Calu3 (cell line): ENCODE measurements at regions not wholly inside any gene's neighbourhood (a gene's known extent, or its start where the extent isn't known, plus 50 kb on each side); places are given as distances from the start of the nearest gene placed in this dataset.

ENCODE experiments used
- BruUV-seq: library from RNA; stranded (reverse); fragments of 400-500 nt; replicated peaks from 2 replicates; lab custom pipeline; 2021; lab: Mats Ljungman, UMichigan
- CTCF ChIA-PET: fragments of 300-600 bp; sonication (Branson Sonifier 250); formaldehyde crosslinking; loops from one replicate; lab custom pipeline; 2022; ENCODE audit warnings: antibody characterized with exemption; lab: Charles Lee
- DNase-seq: peaks from one replicate; pipeline ENCODE4 v3.0.0; 2022
- H3K27ac Mint-ChIP-seq: one replicate; pipeline ENCODE4 v1.8.0; 2022; ENCODE audit warnings: mixed read lengths; ENCODE audit not compliant: unreplicated experiment
- H3K27me3 Mint-ChIP-seq: one replicate; pipeline ENCODE4 v1.8.0; 2022; ENCODE audit warnings: mixed read lengths; ENCODE audit not compliant: unreplicated experiment
- H3K36me3 Mint-ChIP-seq: one replicate; pipeline ENCODE4 v1.8.0; 2022; ENCODE audit warnings: mild to moderate bottlenecking, moderate library complexity, mixed read lengths; ENCODE audit not compliant: insufficient read depth, unreplicated experiment
- H3K4me1 Mint-ChIP-seq: one replicate; pipeline ENCODE4 v1.8.0; 2022; ENCODE audit warnings: mild to moderate bottlenecking, low read depth, mixed read lengths; ENCODE audit not compliant: unreplicated experiment
- H3K4me3 Mint-ChIP-seq: one replicate; pipeline ENCODE4 v1.8.0; 2022; ENCODE audit warnings: mild to moderate bottlenecking, low read depth, moderate library complexity, mixed read lengths; ENCODE audit not compliant: unreplicated experiment
- H3K9me3 Mint-ChIP-seq: one replicate; pipeline ENCODE4 v1.8.0; 2022; ENCODE audit warnings: low read depth, mixed read lengths; ENCODE audit not compliant: unreplicated experiment
- intact Hi-C: fragments of 100-400 bp; cut with micrococcal nuclease; formaldehyde crosslinking; loops from one replicate; pipeline ENCODE4 v1.10.0; 2022; ENCODE audit not compliant: unreplicated experiment
- TF ChIP-seq, protein P1 (sequence below): fragments of 200-600 bp; IDR thresholded peaks from one replicate; pipeline ENCODE4 v1.8.0; 2022; ENCODE audit warnings: antibody characterized with exemption; ENCODE audit not compliant: unreplicated experiment

DNA sequence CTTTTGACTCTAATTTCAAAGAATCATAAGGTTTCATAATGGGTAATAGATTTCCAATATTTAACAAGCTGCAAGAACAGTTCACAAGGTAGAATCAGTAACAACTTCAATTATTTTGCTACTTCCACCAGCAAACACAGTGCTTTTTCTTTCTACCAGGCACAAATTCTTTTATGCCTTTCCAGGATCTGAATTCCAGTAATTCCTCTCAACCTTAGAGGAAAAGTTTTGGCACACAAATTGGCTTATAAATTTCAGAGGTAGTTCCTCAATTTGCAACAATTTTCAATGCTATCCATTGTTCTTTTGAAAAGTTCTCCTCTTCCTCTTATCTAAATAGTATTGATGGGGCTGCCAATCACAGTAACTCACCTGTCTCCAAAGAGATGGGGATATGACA lies 665.4 kb upstream of the PHF14 start:
- TF ChIP-seq, protein P1, sequence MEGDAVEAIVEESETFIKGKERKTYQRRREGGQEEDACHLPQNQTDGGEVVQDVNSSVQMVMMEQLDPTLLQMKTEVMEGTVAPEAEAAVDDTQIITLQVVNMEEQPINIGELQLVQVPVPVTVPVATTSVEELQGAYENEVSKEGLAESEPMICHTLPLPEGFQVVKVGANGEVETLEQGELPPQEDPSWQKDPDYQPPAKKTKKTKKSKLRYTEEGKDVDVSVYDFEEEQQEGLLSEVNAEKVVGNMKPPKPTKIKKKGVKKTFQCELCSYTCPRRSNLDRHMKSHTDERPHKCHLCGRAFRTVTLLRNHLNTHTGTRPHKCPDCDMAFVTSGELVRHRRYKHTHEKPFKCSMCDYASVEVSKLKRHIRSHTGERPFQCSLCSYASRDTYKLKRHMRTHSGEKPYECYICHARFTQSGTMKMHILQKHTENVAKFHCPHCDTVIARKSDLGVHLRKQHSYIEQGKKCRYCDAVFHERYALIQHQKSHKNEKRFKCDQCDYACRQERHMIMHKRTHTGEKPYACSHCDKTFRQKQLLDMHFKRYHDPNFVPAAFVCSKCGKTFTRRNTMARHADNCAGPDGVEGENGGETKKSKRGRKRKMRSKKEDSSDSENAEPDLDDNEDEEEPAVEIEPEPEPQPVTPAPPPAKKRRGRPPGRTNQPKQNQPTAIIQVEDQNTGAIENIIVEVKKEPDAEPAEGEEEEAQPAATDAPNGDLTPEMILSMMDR: no peak
- Mint-ChIP-seq H3K36me3 (no peaks in the 10 kb centered on the region), H3K4me1 (peaks cover 56% of the 10 kb centered on the region), H3K27me3 (no peaks in the 10 kb centered on the region), H3K27ac (peak overlapping the region; percentile 61), H3K9me3 (peaks cover 7% of the 10 kb centered on the region), H3K4me3 (no peak overlapping the region)
- CTCF ChIA-PET: interaction anchor here (0.6 to 0.9 kb wide), 2 partner anchors 31 to 60 kb away, joined by 3 to 4 read pairs; no protein-coding TSS in a partner anchor
- DNase-seq: no peak
- BruUV-seq: no TSS peak
- intact Hi-C loops: loop anchor here (5.0 kb wide), 1 partner anchor 104 kb away; no protein-coding TSS in a partner anchor

- Mint-ChIP-seq H3K27ac (no peak overlapping the region), H3K4me3 (no peak overlapping the region), H3K36me3 (no peaks in the 10 kb centered on the region), H3K9me3 (peaks cover 3% of the 10 kb centered on the region), H3K4me1 (peaks cover 46% of the 10 kb centered on the region), H3K27me3 (no peaks in the 10 kb centered on the region)
- DNase-seq: no peak
- intact Hi-C loops: no loop called here
- CTCF ChIA-PET: no interaction called here
- TF ChIP-seq, protein P1: no peak
- BruUV-seq: no TSS peak
These were observed 660.7 kb upstream of the PHF14 start for GRCh38 chr7:10312942-10313341.

GRCh38 chr7:10315881-10316280 lies 657.8 kb upstream of the PHF14 start:
- Mint-ChIP-seq H3K4me1 (peaks cover 22% of the 10 kb centered on the region), H3K27me3 (no peaks in the 10 kb centered on the region), H3K27ac (no peak overlapping the region), H3K9me3 (peaks cover 6% of the 10 kb centered on the region), H3K36me3 (no peaks in the 10 kb centered on the region), H3K4me3 (no peak overlapping the region)
- intact Hi-C loops: no loop called here
- DNase-seq: no peak
- no TSS peak for BruUV-seq
- CTCF ChIA-PET: no interaction called here
- TF ChIP-seq, protein P1: no peak

- no peak for DNase-seq
- Mint-ChIP-seq H3K9me3 (peaks cover 6% of the 10 kb centered on the region), H3K36me3 (no peaks in the 10 kb centered on the region), H3K27ac (no peak overlapping the region), H3K27me3 (no peaks in the 10 kb centered on the region), H3K4me3 (no peak overlapping the region), H3K4me1 (peaks cover 16% of the 10 kb centered on the region)
- TF ChIP-seq, protein P1: no peak
- intact Hi-C loops: no loop called here
- CTCF ChIA-PET: no interaction called here
- BruUV-seq: no TSS peak
These were observed 657.2 kb upstream of the PHF14 start for GRCh38 chr7:10316488-10316887.
